GDM1 (cell line): ENCODE measurements at regions not wholly inside any gene's neighbourhood (a gene's known extent, or its start where the extent isn't known, plus 50 kb on each side); places are given as distances from the start of the nearest gene placed in this dataset.
A peak's percentile ranks its signal among the peaks of the same experiment; 100 is the strongest.

Source experiments
- DNase-seq: peaks from one replicate; lab custom pipeline; 2025; lab: John Stamatoyannopoulos, UW

DNA sequence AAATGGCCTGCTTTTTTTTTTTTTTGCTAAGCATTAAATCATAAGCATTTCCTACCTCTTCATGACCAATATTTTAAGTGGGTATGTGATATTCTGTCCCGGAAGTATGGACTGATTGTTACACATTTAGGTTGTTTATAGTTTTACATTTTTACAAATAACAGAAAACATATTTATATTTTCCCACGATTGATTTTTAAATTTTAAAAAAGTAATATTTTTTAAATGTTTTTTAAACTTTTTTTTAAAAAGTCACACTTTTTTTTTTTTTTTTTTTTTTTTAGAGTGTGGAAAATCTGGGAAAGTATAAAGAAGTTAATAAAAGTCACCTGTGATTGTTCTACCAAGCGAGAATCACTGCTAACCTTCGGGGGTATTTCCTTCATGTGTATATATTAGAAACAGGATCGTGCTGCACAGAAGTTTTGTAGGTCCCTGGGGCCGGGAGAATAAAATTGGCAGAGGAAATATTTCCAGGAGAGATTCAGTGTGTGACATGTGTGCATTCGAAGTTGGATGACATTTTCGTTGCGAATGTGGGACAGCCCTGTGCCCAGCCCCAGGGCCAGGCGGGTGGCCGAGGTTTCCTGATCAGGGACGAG is 173.1 kb downstream of the CDC5L start:
- DNase-seq: no peak

DNA sequence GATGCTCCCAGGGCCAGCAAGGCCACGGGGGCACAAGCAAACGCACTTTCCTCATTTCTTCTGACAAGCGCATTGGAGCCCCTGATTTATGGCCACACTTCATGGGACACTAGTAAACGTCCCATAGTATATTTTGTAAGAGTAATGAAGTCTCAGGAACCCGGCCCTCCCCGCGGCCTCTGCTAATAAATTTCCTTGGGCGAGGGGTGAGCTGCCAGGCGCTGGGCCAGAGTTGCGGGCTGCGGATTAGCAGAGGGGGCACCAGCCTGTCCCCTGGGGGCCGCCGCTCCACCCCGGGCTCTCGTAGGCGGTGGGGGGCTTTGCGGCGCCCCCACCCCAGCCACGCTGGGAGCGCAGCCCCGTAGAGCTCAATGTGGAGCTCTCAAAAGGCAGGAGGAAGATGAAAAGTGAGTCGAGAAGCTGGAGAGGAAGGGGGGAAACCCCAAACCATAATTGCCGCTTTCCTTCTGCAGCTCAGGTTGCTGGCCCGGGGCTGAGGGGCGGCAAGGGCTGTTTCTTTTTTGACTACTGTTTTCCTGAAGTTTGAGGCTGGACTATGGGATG is 173.6 kb downstream of the CDC5L start:
- DNase-seq: no peak

DNA sequence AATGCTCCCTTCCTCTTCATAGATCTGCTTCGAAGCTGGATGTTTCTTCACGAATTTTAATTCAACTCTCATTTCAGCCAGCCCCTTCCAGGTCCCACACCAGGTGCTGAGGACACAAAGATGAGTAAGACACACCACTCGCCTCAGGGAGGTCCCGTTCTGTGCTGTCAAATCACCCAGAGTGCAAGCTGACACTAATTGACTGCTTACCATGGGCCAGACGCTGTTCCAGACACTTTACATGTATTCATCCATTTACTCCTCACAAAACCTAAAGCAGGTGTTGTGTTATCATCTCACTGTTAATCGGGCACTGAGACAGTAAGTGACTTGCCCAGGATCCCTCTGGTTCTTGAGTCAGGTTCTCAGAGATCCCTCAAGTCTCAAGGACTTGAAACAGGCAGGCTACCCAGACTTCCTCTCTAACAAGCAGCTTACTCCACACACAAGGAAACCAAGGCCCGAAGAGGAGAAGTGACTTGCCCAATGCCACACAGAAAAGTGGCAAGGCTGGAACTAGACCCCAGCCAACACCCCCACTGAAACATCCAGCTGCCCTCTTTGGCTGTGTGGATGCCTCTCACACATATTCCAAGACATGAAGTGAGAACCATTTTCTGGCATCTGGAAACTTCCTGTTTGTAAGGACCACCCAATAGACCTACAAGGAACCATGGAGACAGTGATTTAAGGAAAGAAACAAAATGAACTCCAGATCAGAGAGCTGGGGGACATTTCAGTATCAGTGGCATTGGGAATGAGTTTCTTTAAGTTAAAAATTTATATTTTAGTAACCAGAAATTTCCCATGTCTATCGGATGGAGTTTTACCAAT is 174.5 kb downstream of the CDC5L start:
- DNase-seq: no peak

DNA sequence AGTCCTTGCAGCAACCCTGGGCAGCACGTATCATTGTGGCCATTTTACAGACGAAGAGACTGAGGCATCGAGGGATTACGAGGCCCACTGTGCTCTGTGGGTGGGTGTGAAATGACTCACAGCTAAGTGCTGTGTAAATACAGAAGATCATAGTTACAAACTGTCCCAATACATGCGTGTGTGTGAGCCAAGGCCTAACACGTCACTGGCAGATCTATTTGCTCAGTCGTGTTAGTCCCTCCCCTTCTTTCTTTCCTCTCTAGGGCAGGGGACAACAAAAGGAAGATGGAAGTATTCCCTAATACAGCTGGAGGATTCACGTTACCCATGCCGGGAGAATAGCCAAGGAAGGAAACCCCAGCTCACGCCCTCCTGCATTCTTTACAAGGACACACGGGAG is 175.9 kb downstream of the CDC5L start:
- no peak for DNase-seq

DNA sequence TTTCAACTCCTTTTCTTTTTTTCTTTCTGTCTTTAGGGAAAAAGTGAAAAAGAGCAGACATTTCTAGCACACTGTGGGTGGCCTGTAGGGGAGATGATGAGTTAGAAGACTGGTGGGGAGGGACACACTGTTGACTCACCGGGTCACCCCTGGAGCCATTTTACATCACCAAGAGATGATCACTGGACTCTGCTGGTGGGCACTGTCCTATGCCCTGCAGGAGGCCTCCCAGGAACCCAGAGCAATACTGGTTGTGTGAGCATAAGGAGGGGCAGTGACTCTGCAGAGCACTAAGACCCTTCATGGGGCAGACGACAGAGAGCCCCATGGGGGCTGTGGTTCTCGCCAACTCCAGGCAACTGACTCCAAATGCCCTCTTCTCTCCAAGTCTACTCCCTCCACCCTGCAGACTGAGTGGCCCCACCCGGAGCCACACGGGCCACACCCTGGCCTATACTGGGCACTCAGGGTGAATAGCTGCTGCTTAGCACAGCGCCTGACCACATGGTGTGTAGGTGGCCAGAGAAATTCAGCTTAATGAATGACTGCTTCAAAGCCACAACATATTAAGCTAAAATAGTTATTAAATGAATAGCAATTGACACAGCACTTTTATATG is 177.5 kb downstream of the CDC5L start:
- DNase-seq: no peak

DNA sequence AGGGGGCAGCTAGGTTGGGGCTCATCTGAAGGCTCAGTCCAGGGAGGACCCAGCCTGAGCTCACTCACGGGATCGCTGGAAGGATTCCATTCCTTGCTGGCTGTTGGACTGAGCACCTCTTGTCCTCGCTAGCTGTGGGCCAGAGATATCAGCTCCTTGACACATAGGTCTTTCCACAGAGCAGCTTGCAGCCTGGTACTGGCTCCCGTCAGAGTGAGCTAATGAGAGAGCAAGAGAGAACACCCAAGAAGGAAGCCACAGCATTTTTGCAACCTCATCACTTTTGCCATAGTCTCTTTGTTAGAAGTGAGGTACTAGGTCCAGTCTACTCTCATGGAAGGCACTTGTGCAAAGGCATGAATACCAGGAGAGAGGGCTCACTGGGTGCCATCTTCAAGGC is 179.9 kb downstream of the CDC5L start:
- DNase-seq: no peak

DNA sequence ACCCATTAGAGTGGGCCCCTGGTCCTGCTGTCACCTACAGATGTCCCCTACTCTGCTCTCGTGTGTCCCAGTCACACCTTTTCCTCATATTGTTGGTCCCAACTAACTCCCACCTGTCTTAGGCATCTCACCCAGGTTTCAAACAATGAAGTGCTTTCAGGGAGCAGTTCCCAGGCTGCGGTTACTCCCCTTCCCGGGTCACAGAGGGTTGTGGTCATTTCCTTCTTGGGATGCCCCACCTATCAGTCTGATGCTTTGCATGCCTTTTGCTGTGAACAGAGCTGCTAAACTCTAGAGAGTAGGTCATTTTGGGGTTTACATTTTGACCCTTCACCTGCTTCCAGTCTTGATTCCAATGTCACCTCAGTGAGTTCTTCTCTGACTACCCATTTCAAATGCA is 181.6 kb downstream of the CDC5L start:
- no peak for DNase-seq

DNA sequence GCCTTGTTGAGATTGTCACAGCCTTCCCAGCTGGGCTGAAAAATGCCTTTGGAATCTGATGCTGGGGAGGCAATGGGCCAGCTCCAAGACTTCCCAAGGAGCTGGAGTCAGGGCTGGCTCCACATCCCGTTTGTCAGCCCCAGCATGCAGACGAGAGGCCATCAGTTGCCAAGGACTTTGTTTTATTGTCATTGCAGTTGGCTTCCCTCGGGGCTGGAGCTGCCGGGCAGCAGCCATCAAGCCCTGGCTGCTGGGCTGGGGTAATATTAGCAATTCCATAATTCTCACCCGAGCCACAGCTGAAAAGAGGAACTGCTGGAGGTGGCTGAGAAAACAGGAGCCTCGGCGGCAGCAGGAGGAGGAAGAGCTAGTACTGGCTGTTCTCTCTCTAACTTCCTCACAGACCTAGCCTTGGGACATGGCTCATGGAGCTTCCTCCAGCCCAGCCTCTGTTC is 182.5 kb downstream of the CDC5L start:
- DNase-seq: peak; percentile 62

DNA sequence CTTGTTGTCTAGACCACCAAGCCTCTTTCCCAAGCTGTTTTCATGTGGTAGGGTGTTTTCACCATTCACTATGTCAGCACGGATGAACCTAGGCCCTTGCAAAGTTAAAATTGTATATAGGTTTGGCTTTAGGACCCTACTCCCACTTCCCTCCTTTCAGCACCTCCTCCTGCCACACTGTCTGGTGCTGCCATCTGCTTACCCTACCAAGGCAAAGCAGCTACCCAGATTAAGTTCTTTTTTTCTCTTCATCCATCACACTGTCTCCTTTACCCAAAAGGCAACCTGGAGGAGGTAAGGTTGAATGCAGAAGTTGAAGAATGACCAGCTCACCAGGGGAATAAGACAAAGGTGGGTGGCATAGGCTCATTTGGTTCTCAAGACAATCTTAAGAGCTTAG is 184.0 kb downstream of the CDC5L start:
- no peak for DNase-seq

DNA sequence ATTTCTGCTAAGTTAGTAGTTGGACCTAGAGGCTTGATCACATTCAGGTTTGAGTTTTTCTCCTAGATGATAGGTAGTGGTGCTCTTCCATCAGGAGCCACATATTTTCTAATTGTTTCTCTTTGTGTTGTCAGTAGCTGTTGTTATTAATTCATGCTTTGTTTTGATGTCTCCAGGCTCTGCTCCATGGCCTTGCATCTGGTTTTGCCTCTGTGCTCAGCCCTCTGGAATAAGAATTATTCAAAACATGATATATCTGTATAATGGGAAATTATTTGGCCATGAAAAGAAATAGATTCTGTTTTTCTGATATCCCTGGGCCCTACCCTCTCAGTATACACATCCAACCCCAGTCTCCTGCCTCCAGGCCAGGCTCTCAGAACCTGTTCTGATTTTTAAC is 184.8 kb downstream of the CDC5L start:
- DNase-seq: no peak

DNA sequence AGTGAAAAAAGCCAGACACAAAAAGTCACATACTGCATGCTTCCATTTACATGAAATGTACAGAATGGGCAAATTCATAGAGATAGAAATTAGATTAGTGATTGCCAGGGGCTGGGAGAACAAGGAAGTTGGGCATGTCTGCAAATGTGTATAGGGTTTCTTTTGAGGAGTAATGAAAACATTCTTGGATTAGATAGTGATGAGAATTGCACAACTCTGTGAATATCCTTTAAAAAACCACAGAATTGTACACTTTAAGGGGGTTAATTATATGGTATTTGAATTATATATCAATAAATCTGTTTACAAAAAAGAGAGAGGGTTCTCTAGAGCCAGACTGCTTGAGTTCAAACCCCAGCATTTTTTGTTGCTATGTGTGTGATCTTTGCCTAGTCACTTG is 188.1 kb downstream of the CDC5L start:
- no peak for DNase-seq

DNA sequence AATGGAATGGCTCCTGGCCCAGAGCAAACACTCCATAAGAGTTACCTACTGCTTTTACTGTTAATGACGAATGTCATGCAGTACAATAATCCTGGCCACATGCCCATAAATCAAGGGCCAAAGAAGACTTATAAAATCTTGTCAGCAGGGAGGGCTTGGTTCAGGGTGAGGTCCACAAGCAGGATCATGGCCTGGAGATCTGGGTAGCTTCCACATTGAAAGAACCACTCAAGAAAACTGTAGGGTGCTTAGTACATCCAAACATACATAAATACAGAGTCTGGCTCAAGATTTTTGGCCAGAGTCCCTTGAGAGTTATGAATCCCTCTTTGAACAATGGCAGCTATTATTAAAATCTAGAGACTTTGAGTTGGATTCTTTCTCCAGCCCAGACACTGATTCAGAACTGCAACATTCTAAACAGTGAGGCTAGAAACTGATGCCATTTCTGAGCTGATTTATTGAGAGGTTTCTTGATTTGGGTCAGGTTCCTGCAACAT is 188.7 kb downstream of the CDC5L start:
- no peak for DNase-seq

DNA sequence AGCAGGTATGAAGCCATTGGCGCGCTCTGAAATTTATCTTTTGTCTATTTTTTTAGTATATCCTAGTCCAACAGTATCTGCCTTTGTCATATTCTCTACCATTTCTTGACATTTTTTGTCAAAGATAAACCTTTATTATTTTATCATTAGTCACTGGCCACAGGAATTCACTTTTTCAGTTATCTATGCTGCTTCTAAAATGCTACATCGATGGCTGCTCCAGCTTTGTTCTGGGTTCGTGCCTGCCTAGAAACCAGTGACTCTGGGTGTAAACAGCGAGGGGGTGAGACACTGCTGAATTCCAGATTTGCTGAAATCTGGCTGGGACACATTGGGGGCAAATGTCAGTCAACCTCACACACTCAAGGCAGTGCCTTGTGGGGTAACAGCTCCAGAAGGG is 193.4 kb downstream of the CDC5L start:
- DNase-seq: no peak

DNA sequence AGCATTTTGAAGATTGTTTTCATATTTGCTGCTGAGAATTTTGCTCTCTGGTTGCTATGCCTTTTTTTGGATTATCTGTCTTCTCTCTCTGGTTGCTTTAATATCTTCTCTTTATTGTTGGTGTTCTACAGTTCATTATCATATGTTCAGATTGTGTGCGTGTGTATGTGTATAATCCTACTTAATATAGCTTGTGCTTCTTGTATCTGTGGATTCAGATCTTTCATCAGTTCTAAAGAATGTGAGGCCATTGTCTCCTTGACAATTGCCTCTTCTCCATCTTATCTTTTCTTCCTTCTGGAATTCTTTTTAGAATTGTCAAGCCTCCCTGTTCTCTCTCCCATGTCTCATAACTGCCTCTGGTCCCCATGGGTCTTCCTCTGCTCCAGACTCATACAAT is 195.4 kb downstream of the CDC5L start:
- DNase-seq: no peak

DNA sequence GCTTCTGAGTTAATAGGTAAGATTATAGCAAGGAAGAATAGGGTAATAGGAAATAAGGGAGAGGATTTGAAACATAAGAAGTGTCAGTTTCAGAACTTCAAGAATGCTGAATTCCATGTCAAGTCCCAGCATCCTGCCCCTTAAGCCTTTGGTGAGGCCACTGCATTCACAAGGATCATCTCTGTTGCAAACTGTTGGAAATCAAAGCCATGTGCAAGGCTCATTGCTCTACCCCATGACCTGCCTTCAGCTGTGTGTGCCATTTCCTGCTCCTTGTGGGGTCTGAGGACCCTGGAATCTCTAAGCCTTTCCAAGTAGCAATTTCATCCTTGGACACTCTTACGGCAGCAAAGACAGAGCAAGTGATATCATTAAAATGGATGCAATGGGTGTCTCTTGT is 203.0 kb downstream of the CDC5L start:
- DNase-seq: no peak

DNA sequence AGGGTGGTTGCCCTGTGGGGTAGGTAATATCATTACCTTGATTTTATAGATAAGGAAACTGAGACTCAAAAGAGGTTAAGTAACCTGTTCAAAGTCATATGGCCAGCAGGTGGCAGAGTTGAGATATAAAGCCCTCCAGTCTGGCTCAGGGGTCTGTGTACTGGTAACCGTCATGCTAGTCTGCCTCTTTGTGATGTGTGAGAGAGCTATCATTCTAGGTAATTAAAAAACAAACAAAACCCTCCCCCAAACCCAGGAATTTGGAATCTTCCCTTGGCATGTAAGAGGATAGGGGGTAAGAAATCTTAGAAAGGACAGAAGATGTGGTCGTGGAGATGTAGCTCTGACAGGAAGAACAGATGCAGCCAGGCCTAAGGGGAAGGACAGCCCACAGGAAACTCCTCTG is 206.0 kb downstream of the CDC5L start:
- peak; percentile 62 for DNase-seq

DNA sequence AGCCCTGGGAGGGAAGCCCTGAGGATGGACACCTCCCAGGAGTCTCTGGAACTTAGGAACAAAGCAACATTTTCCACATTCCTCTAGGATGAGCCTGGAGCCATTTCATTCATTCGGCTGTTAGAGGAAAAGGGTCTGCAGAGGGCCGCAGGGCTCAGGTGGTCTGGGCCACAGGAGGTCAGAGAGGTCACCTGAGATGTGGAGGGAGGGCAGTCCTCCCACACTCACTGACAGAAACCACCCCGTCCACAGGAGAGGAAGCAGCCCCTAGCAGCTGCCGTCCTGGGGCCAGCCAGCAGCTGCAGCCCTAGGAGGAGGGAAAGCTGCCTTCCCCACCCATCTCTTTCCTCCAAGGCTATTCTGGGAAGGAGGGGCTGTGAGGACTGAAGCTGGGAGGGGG is 207.0 kb downstream of the CDC5L start:
- DNase-seq: no peak

DNA sequence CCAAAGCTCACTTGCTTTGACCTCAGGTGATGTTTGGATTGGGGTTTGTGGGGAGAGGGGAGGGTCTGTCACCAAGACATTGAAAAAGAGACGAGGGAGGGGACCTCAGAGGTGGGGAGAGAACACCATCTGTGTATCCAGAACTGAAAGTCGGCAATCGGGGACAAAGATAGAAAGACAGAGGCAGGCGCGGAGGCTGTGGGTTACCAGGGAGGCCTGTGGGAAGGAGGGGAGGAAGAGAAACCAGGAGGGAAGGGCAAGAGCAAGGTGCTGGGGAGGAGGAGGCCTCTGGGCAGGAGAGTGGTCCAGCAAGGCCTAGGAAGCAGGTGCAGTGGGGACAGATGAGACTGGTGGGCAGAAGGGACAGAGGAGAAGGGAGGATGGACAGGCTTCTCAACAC is 211.2 kb downstream of the CDC5L start:
- no peak for DNase-seq

DNA sequence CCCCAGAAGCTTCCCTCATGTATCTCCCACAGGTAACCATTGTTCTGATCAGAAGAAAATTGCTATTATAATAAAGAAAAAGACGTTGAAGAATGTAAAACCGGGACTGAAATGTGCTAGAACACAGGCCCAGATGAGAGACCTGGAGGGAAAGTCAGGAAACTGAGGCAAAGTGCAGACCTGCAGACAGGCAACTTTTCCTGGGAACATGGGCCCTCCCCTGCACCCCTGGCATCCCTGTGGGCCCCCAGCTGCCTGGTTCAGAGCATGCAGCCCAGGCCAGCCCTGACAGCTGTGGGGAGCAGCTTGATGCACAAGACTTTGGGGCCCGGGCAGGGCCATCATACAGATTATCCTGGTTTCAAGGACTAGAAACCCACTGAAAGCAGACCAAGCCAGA is 212.2 kb downstream of the CDC5L start:
- DNase-seq: no peak

DNA sequence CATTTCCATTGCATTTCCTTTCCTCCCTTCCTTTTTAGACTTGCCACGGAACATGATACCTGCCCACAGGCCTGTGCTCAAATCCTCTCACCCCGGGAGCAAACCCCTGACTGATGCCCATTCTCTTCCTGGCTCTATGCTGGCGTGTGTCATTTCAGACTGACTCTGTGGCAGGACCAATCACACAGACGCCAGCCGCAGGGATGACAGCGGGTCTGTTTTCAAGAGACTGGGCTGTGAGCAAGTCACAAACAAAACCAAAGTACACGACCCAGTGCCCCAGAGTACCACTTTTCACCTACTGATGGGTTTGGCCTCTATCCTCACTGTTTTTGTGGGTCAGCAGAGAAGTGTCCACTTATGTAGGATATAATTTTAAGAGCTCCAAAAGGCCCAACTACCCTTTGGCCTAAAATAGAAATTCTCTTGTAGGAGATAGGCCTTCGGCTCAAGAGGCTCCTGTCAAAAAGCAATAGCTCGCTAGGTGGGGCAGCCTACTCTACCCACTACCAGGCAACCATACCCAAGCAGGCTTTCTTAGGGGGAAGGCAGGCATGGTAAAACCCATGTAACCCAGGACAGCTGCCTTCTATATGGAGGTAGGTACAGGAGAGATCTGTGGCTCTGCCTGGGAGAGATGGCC is 215.7 kb downstream of the CDC5L start:
- no peak for DNase-seq

DNA sequence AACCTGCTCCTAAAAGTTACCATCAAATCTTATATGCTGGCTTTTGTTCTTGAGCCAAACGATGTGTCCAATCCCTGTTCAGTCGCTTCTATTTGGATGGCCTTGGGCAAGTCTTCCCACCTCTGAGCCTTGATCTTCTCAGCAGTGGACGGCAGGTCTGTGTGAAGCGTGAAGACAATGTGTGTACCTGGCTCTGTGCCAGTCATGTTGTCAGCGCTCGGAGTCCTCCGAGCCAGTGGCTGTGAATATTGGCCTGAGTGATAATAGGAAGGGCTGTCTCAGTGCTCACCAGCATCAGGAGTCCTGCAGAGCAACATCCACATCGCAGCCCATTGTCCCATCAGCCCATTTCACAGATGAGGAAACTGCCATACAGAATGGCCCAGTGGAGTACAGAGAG is 219.0 kb downstream of the CDC5L start:
- no peak for DNase-seq

DNA sequence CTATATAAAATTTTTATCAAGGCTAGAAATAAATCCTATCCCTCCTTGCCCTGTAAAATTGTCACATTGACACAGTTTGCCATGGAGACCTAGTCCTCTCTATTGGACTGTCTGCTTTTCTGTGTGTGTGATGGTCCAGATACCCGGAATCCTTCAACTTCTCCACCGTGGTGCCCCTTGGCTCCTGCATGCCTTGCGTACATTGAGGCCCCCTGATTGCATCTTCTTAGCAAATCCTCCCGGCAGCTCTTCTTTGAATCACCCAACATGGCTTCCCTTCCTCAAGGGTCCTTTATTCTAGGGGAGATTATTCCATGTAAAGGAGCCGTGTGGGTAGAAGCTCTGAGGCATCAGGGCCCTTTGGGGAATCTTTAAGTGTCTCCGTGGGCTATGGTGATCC is 219.5 kb downstream of the CDC5L start:
- DNase-seq: no peak
